ENCODE measurements at regions not wholly inside any gene's neighbourhood (a gene's known extent, or its start where the extent isn't known, plus 50 kb on each side); places are given as distances from the start of the nearest gene placed in this dataset.

DNA sequence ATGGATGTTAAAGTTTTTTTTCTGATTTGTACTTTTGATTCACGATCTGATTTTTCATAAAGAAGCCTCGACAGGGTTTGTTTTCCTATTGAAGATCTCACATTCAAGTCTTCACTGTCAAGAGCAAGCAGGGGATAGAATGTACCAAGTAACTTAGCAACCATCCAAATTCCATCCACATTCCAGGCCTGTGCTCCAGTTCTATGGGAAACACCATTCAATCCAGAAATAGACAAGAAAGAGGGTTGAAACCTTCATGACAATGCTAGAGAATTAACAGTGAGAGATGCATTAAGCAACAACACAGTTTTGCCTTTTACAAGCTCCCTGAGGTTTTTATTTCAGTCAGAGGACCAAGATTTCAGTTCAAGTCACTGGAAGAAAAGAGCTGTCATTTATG lies 300.2 kb downstream of the NEBL start (continued):
- TF ChIP-seq ATF1 (CRISPR knock-in tag; IDR thresholded peaks at IDR 0.05) (no peak), SP1 (CRISPR knock-in tag; conservative IDR thresholded peaks at IDR 0.05) (no peak)
- TF ChIP-seq, protein P1, sequence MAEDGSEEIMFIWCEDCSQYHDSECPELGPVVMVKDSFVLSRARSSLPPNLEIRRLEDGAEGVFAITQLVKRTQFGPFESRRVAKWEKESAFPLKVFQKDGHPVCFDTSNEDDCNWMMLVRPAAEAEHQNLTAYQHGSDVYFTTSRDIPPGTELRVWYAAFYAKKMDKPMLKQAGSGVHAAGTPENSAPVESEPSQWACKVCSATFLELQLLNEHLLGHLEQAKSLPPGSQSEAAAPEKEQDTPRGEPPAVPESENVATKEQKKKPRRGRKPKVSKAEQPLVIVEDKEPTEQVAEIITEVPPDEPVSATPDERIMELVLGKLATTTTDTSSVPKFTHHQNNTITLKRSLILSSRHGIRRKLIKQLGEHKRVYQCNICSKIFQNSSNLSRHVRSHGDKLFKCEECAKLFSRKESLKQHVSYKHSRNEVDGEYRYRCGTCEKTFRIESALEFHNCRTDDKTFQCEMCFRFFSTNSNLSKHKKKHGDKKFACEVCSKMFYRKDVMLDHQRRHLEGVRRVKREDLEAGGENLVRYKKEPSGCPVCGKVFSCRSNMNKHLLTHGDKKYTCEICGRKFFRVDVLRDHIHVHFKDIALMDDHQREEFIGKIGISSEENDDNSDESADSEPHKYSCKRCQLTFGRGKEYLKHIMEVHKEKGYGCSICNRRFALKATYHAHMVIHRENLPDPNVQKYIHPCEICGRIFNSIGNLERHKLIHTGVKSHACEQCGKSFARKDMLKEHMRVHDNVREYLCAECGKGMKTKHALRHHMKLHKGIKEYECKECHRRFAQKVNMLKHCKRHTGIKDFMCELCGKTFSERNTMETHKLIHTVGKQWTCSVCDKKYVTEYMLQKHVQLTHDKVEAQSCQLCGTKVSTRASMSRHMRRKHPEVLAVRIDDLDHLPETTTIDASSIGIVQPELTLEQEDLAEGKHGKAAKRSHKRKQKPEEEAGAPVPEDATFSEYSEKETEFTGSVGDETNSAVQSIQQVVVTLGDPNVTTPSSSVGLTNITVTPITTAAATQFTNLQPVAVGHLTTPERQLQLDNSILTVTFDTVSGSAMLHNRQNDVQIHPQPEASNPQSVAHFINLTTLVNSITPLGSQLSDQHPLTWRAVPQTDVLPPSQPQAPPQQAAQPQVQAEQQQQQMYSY (CRISPR knock-in tag; IDR thresholded peaks at IDR 0.05) = no peak
- TF ChIP-seq, protein P2, sequence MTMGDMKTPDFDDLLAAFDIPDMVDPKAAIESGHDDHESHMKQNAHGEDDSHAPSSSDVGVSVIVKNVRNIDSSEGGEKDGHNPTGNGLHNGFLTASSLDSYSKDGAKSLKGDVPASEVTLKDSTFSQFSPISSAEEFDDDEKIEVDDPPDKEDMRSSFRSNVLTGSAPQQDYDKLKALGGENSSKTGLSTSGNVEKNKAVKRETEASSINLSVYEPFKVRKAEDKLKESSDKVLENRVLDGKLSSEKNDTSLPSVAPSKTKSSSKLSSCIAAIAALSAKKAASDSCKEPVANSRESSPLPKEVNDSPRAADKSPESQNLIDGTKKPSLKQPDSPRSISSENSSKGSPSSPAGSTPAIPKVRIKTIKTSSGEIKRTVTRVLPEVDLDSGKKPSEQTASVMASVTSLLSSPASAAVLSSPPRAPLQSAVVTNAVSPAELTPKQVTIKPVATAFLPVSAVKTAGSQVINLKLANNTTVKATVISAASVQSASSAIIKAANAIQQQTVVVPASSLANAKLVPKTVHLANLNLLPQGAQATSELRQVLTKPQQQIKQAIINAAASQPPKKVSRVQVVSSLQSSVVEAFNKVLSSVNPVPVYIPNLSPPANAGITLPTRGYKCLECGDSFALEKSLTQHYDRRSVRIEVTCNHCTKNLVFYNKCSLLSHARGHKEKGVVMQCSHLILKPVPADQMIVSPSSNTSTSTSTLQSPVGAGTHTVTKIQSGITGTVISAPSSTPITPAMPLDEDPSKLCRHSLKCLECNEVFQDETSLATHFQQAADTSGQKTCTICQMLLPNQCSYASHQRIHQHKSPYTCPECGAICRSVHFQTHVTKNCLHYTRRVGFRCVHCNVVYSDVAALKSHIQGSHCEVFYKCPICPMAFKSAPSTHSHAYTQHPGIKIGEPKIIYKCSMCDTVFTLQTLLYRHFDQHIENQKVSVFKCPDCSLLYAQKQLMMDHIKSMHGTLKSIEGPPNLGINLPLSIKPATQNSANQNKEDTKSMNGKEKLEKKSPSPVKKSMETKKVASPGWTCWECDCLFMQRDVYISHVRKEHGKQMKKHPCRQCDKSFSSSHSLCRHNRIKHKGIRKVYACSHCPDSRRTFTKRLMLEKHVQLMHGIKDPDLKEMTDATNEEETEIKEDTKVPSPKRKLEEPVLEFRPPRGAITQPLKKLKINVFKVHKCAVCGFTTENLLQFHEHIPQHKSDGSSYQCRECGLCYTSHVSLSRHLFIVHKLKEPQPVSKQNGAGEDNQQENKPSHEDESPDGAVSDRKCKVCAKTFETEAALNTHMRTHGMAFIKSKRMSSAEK (CRISPR knock-in tag; IDR thresholded peaks at IDR 0.05; ENCODE audit: borderline replicate concordance) = no peak

DNA sequence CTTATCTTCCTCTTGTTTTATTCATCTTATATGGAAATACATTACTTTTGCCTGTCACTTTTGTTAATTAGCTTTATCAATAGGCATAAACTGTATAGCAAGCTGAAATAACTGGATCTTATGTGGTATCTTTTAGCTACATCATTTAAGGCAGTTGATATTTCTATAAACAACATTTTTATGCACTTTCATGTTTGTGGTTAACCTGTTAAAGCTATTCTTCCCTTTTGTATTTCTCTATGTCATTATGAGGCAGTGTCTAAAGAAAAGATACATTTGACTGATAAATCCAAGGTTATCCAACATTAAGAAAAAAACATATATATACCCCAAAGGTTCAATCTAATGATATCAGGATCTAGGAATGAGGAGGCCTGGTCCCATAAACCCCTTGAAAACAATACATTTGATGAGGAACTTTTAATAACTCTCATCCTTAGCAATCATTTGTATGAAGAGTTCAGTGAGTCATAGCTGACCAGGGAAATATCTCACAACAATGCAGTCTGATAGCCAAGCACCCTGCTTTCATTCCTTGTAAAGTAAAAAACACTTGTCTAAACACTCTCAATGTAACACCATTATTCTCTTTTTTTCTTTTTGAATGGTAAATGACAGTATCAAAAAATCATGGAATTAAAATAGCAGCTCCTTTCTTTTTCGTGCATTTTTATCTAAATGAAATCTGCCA lies 300.9 kb downstream of the NEBL start:
- DNase-seq (ENCODE audit: low spot score) = no peak
- ChIA-PET POLR2A (no interaction called here), CTCF (interaction anchor here (0.7 kb wide), 1 partner anchor 18 kb away, joined by 3 read pairs; no protein-coding TSS in a partner anchor)
- ATAC-seq = no peak
- no peak overlapping the region for H3K4me3 Mint-ChIP-seq
- peaks cover 34% of the 10 kb centered on the region for H3K4me1 Mint-ChIP-seq
- H3K36me3 Mint-ChIP-seq = no peaks in the 10 kb centered on the region
- H3K27me3 Mint-ChIP-seq (ENCODE audit: low read depth) = no peaks in the 10 kb centered on the region
- H3K9me3 Mint-ChIP-seq = no peaks in the 10 kb centered on the region
- H3K27ac Mint-ChIP-seq = no peak overlapping the region
- TF ChIP-seq FOXJ3 (CRISPR knock-in tag; IDR thresholded peaks at IDR 0.05; ENCODE audit: borderline replicate concordance) (no peak), NR3C1 (CRISPR knock-in tag; conservative IDR thresholded peaks at IDR 0.05; ENCODE audit: low read depth) (no peak), KAT7 (CRISPR knock-in tag; IDR thresholded peaks at IDR 0.05; ENCODE audit: borderline replicate concordance) (no peak), ETV6 (CRISPR knock-in tag; IDR thresholded peaks at IDR 0.05) (no peak), TEAD4 (CRISPR knock-in tag; IDR thresholded peaks at IDR 0.05) (no peak), GRHL2 (CRISPR knock-in tag; IDR thresholded peaks at IDR 0.05; ENCODE audit: insufficient replicate concordance, severe bottlenecking) (no peak), NFYB (CRISPR knock-in tag; conservative IDR thresholded peaks at IDR 0.05; ENCODE audit: low read depth) (no peak), SP1 (CRISPR knock-in tag; conservative IDR thresholded peaks at IDR 0.05) (no peak), ZNF219 (CRISPR knock-in tag; IDR thresholded peaks at IDR 0.05; ENCODE audit: borderline replicate concordance) (no peak)
- TF ChIP-seq, protein P3, sequence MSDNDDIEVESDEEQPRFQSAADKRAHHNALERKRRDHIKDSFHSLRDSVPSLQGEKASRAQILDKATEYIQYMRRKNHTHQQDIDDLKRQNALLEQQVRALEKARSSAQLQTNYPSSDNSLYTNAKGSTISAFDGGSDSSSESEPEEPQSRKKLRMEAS (CRISPR knock-in tag; IDR thresholded peaks at IDR 0.05) = no peak
- TF ChIP-seq, protein P4, sequence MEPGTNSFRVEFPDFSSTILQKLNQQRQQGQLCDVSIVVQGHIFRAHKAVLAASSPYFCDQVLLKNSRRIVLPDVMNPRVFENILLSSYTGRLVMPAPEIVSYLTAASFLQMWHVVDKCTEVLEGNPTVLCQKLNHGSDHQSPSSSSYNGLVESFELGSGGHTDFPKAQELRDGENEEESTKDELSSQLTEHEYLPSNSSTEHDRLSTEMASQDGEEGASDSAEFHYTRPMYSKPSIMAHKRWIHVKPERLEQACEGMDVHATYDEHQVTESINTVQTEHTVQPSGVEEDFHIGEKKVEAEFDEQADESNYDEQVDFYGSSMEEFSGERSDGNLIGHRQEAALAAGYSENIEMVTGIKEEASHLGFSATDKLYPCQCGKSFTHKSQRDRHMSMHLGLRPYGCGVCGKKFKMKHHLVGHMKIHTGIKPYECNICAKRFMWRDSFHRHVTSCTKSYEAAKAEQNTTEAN (CRISPR knock-in tag; IDR thresholded peaks at IDR 0.05) = no peak
- TF ChIP-seq, protein P5, sequence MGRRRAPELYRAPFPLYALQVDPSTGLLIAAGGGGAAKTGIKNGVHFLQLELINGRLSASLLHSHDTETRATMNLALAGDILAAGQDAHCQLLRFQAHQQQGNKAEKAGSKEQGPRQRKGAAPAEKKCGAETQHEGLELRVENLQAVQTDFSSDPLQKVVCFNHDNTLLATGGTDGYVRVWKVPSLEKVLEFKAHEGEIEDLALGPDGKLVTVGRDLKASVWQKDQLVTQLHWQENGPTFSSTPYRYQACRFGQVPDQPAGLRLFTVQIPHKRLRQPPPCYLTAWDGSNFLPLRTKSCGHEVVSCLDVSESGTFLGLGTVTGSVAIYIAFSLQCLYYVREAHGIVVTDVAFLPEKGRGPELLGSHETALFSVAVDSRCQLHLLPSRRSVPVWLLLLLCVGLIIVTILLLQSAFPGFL (CRISPR knock-in tag; IDR thresholded peaks at IDR 0.05; ENCODE audit: borderline replicate concordance) = no peak
- TF ChIP-seq, protein P6, sequence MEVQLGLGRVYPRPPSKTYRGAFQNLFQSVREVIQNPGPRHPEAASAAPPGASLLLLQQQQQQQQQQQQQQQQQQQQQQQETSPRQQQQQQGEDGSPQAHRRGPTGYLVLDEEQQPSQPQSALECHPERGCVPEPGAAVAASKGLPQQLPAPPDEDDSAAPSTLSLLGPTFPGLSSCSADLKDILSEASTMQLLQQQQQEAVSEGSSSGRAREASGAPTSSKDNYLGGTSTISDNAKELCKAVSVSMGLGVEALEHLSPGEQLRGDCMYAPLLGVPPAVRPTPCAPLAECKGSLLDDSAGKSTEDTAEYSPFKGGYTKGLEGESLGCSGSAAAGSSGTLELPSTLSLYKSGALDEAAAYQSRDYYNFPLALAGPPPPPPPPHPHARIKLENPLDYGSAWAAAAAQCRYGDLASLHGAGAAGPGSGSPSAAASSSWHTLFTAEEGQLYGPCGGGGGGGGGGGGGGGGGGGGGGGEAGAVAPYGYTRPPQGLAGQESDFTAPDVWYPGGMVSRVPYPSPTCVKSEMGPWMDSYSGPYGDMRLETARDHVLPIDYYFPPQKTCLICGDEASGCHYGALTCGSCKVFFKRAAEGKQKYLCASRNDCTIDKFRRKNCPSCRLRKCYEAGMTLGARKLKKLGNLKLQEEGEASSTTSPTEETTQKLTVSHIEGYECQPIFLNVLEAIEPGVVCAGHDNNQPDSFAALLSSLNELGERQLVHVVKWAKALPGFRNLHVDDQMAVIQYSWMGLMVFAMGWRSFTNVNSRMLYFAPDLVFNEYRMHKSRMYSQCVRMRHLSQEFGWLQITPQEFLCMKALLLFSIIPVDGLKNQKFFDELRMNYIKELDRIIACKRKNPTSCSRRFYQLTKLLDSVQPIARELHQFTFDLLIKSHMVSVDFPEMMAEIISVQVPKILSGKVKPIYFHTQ (CRISPR knock-in tag; IDR thresholded peaks at IDR 0.05) = no peak
- TF ChIP-seq, protein P2 (CRISPR knock-in tag; IDR thresholded peaks at IDR 0.05; ENCODE audit: borderline replicate concordance) = no peak

Measured in WTC11 (cell line).